ENCODE measurements at regions not wholly inside any gene's neighbourhood (a gene's known extent, or its start where the extent isn't known, plus 50 kb on each side); places are given as distances from the start of the nearest gene placed in this dataset.
"Not testable (repeated sequence)": the region's sequence is repeated elsewhere in the genome, so short reads cannot be mapped to it uniquely, and the experiment has no call there.

DNA sequence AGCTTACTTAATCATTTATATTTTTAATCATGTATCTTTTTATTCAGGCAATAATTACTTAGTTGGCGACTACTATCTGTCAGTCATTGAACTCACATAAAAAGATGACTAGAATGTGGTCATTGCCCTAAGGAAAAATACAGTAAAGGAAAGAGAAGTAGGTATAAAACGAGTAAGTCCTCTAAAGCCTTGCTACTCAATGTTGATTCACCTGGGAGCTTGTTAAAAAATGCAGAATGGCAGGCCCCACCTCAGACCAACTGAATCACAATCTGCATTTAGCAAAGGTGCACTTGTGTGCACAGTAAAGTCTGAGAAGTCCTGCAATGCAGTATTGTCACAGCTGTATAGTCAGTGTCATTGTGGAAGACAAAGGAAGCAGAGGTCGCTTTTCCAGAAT is 592.4 kb downstream of the CSNK1G3 start:
- intact Hi-C loops (cut with DNase I), result no loop called here
- no peak for ATAC-seq
- WGBS (ENCODE audit: insufficient coverage, low coverage, low lambda C conversion rate, missing lambda C conversion rate), result 64% methylated on average over 3 of the region's 3 CpGs

DNA sequence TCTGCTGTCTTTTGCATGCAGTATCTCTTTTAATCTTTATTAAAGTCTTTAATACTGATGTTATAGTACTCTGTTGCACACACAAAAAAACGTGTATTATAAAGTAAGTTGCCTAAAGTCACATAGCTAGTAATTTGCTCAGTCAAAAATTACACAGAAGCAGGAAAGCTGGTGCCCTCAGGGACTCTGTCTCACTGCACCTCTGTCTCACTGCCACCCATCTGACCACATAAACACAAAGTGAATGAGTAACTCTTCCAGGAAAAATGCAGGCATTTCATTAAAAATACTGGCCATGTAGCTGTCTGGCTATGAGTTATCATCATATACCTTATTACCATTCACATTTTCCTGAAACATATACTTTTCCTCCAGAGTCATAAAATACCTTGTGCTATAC is 591.7 kb downstream of the CSNK1G3 start:
- Histone ChIP-seq H3K4me1 (no peaks in the 10 kb centered on the region), H3K4me3 (no peak overlapping the region), H3K27me3 (no peaks in the 10 kb centered on the region), H3K9me3 (no peaks in the 10 kb centered on the region), H3K27ac (no peak overlapping the region), H3K36me3 (no peaks in the 10 kb centered on the region)
- intact Hi-C loops (cut with DNase I), result no loop called here
- WGBS (ENCODE audit: insufficient coverage, low coverage, low lambda C conversion rate, missing lambda C conversion rate), result 4% methylated on average over 1 of the region's 1 CpG
- TF ChIP-seq POLR2A (IDR thresholded peaks at IDR 0.05), result no peak
- TF ChIP-seq, protein P1, sequence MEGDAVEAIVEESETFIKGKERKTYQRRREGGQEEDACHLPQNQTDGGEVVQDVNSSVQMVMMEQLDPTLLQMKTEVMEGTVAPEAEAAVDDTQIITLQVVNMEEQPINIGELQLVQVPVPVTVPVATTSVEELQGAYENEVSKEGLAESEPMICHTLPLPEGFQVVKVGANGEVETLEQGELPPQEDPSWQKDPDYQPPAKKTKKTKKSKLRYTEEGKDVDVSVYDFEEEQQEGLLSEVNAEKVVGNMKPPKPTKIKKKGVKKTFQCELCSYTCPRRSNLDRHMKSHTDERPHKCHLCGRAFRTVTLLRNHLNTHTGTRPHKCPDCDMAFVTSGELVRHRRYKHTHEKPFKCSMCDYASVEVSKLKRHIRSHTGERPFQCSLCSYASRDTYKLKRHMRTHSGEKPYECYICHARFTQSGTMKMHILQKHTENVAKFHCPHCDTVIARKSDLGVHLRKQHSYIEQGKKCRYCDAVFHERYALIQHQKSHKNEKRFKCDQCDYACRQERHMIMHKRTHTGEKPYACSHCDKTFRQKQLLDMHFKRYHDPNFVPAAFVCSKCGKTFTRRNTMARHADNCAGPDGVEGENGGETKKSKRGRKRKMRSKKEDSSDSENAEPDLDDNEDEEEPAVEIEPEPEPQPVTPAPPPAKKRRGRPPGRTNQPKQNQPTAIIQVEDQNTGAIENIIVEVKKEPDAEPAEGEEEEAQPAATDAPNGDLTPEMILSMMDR (IDR thresholded peaks at IDR 0.05), result no peak
- ATAC-seq (no peak), DNase-seq (no peak)

More for the DNA sequence above, 592.4 kb downstream of the CSNK1G3 start:
- Histone ChIP-seq H3K4me3 (no peak overlapping the region), H3K4me1 (no peaks in the 10 kb centered on the region), H3K9me3 (no peaks in the 10 kb centered on the region), H3K27ac (no peak overlapping the region), H3K27me3 (no peaks in the 10 kb centered on the region), H3K36me3 (no peaks in the 10 kb centered on the region)
- TF ChIP-seq POLR2A (IDR thresholded peaks at IDR 0.05), result no peak
- TF ChIP-seq, protein P1 (IDR thresholded peaks at IDR 0.05), result no peak
- no peak for DNase-seq

DNA sequence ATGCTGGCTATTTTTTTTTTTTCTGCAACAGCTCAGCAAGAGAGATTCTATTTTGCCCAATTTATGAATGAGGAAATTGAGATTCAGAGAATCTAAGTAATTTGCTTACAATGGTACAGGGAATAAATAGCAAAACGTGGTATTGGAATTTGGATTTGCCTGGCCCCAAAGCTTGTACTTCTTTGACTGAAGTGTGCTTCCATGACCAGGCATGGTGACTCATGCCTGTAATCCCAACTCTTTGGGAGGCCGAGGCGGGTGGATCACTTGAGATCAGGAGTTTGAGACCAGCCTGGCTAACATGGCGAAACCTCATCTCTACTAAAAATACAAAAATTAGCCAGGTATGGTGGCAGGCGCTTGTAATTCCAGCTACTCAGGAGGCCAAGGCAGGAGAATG is 591.1 kb downstream of the CSNK1G3 start:
- H3K4me3 ChIP-seq; H3K4me1 ChIP-seq; H3K27me3 ChIP-seq; H3K9me3 ChIP-seq; intact Hi-C loops (cut with DNase I); DNase-seq; H3K27ac ChIP-seq; H3K36me3 ChIP-seq; ATAC-seq: not testable (repeated sequence)
- WGBS (ENCODE audit: insufficient coverage, low coverage, low lambda C conversion rate, missing lambda C conversion rate), result 79% methylated on average over 5 of the region's 5 CpGs

- WGBS (ENCODE audit: insufficient coverage, low coverage, low lambda C conversion rate, missing lambda C conversion rate), result 67% methylated on average over 3 of the region's 3 CpGs
These were observed 590.5 kb downstream of the CSNK1G3 start for GRCh38 chr5:124102486-124102885.

DNA sequence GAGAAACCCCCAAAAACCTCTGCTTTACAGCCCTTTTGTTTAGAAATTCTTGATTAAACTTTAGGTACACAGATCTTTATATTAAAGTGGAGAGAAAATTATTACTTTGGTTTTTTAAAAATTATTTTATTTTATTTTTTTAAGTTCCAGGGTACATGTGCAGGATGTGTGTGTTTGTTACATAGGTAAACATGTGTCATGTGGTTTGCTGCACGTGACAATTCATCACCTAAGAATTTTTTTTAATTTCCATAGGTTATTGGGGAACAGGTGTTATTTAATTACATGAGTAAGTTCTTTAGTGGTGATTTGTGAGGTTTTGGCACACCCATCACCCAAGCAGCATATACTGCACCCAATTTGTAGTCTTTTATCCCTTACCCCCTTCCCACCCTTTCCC is 581.7 kb downstream of the CSNK1G3 start:
- Histone ChIP-seq H3K27me3 (no peaks in the 10 kb centered on the region), H3K4me1 (no peaks in the 10 kb centered on the region), H3K9me3 (no peaks in the 10 kb centered on the region), H3K36me3 (no peaks in the 10 kb centered on the region), H3K27ac (no peak overlapping the region), H3K4me3 (no peak overlapping the region)
- DNase-seq (no peak), ATAC-seq (no peak)
- TF ChIP-seq POLR2A (IDR thresholded peaks at IDR 0.05), result no peak
- TF ChIP-seq, protein P1 (IDR thresholded peaks at IDR 0.05), result no peak
- 56% methylated on average over 1 of the region's 1 CpG for WGBS (ENCODE audit: insufficient coverage, low coverage, low lambda C conversion rate, missing lambda C conversion rate)
- intact Hi-C loops (cut with DNase I), result no loop called here

More at GRCh38 chr5:124102486-124102885, 590.5 kb downstream of the CSNK1G3 start:
- H3K4me1 ChIP-seq, result no peaks in the 10 kb centered on the region
- H3K9me3 ChIP-seq, result no peaks in the 10 kb centered on the region
- H3K27me3 ChIP-seq, result no peaks in the 10 kb centered on the region
- H3K36me3 ChIP-seq, result no peaks in the 10 kb centered on the region
- TF ChIP-seq POLR2A (IDR thresholded peaks at IDR 0.05), result no peak
- H3K4me3 ChIP-seq, result no peak overlapping the region
- ATAC-seq (no peak), DNase-seq (no peak)
- intact Hi-C loops (cut with DNase I), result no loop called here
- no peak overlapping the region for H3K27ac ChIP-seq

DNA sequence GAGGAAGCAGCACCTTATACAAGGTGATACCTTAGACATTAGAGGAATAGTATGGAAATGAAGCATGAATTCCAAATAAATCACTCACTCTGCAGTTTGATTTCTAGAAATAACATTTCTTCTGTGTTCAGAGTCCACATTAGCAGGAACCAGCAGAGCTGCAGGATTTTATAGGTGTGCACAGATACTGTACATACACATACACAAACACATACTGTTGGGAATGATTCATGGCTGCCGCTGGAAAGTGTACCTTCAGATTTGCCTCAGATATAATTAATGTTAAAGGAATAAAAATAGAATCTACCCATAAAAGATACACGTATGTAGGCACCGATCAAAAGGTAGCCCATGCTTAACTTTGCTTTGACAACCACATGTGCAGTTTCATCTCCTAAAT is 578.1 kb downstream of the CSNK1G3 start:
- 70% methylated on average over 3 of the region's 3 CpGs for WGBS (ENCODE audit: insufficient coverage, low coverage, low lambda C conversion rate, missing lambda C conversion rate)
- ATAC-seq, result no peak
- intact Hi-C loops (cut with DNase I), result no loop called here

More for the DNA sequence above, 578.1 kb downstream of the CSNK1G3 start:
- Histone ChIP-seq H3K27ac (no peak overlapping the region), H3K9me3 (no peaks in the 10 kb centered on the region), H3K36me3 (no peaks in the 10 kb centered on the region), H3K4me1 (no peaks in the 10 kb centered on the region), H3K4me3 (no peak overlapping the region), H3K27me3 (no peaks in the 10 kb centered on the region)
- DNase-seq, result no peak
- TF ChIP-seq, protein P1 (IDR thresholded peaks at IDR 0.05), result no peak
- TF ChIP-seq POLR2A (IDR thresholded peaks at IDR 0.05), result no peak

Data from right lobe of liver (tissue), 6 donors.